ENCODE measurements at regions not wholly inside any gene's neighbourhood (a gene's known extent, or its start where the extent isn't known, plus 50 kb on each side); places are given as distances from the start of the nearest gene placed in this dataset.

GRCh38 chr18:61167902-61168301 is 165.3 kb upstream of the CDH20 start:
- DNase-seq (ENCODE audit: low read depth), result no peak

GRCh38 chr18:61169386-61169785 is 163.8 kb upstream of the CDH20 start:
- no peak for DNase-seq (ENCODE audit: low read depth)

- DNase-seq (ENCODE audit: low read depth), result no peak
Measured at GRCh38 chr18:61172624-61173023, 160.6 kb upstream of the CDH20 start.

- no peak for DNase-seq (ENCODE audit: low read depth)
Measured at GRCh38 chr18:61173554-61173953, 159.7 kb upstream of the CDH20 start.

GRCh38 chr18:61183798-61184197 is 149.4 kb upstream of the CDH20 start:
- DNase-seq (ENCODE audit: low read depth), result no peak

DNA sequence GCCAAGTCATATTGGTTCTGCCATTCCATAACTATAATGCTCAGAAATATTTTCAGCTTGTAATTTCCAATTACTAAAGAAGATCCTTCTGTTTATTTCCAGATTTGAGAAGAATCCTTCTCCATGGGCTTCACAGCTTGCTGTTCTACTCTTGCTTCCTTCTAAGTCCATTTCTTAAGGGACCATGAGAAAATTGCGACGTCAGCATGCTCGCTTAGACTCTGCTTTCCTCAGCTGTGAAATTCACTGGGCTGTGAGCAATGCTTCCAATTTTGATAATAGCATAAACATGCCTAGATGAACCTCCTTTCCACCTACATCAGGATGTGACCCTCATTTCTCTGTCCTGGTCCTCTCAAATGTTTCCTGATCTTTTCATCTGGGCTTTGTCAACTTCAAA is 145.3 kb upstream of the CDH20 start:
- no peak for DNase-seq (ENCODE audit: low read depth)

GRCh38 chr18:61189376-61189775 is 143.9 kb upstream of the CDH20 start:
- no peak for DNase-seq (ENCODE audit: low read depth)

DNA sequence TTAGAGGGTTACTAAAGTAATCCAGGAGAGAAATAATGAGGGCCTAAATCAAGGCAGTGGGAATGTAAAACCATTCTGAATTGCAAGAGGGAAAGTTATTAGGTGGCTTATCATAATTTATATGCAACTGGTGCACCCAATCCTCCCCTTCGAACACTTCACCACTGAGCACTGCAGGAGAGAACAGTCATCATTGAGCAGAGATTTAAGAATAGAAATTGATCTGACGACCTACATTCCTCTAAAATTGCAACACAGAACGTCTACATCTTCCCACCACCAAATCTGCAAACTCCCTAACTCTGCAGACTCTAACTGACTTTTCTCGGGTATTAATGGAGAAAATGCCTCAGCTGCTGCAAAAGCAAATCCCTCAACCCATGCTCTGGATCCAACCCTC is 138.5 kb upstream of the CDH20 start:
- no peak for DNase-seq (ENCODE audit: low read depth)

GRCh38 chr18:61196750-61197149 is 136.5 kb upstream of the CDH20 start:
- DNase-seq (ENCODE audit: low read depth), result no peak

GRCh38 chr18:61198486-61198885 is 134.7 kb upstream of the CDH20 start:
- no peak for DNase-seq (ENCODE audit: low read depth)

GRCh38 chr18:61199171-61199848 is 133.9 kb upstream of the CDH20 start:
- DNase-seq (ENCODE audit: low read depth), result no peak

DNA sequence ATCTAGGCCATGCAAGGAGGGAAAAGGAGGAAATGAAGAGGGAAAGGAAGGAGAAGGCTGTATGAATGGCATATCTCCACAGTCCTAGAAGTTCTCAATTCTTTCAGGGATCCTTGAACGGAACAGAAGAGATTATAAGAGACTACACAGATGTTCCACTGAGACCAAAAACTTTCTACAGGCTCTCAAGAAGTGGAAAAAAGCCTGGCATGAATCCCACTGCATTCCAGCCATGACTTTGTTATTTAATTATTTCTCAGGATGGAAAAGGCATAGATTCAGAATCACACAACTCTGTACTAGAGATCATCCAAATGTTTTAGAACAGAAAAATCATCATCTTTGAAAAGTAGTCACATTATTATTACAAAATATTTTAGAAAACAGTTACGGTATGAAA is 131.7 kb upstream of the CDH20 start:
- DNase-seq (ENCODE audit: low read depth), result no peak

GRCh38 chr18:61203151-61203550 is 130.1 kb upstream of the CDH20 start:
- no peak for DNase-seq (ENCODE audit: low read depth)

- no peak for DNase-seq (ENCODE audit: low read depth)
Measured at GRCh38 chr18:61209801-61210200, 123.4 kb upstream of the CDH20 start.

GRCh38 chr18:61216051-61216450 is 117.2 kb upstream of the CDH20 start:
- no peak for DNase-seq (ENCODE audit: low read depth)

- DNase-seq (ENCODE audit: low read depth), result no peak
Measured at GRCh38 chr18:61222206-61222605, 111.0 kb upstream of the CDH20 start.

GRCh38 chr18:61225336-61225735 is 107.9 kb upstream of the CDH20 start:
- DNase-seq (ENCODE audit: low read depth), result no peak

DNA sequence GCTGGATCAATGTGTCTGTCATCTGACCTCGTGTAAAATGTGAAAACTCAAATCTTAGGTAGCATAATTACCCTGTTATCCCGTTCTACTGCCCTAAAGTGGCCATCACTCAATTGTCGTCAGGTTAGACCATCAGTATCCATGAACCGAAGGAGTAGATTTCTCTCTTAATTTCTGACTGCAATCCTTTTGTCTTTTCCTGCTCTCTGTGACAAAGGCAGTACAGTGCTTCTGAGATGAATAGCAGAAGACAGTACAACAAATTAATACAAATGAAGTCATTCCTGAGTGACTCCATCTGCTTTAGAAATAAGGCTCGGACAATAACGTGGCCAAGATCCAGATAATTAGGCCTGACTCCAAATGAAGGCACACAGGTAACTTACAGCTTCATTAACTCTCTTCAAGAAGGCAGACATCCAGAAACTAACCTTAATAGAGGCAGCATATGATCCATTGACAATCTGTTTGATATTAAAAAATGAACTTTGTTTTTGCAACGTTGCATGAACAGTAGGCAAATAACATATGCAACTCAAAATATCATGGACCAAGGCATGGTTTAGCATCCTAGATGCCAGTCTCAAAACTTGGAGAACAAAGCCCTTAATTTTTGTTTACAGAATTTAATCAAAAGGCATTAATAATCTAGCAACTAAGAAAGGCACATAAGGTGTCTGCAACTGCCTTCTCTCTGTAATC is 96.7 kb upstream of the CDH20 start:
- DNase-seq (ENCODE audit: low read depth), result no peak

DNA sequence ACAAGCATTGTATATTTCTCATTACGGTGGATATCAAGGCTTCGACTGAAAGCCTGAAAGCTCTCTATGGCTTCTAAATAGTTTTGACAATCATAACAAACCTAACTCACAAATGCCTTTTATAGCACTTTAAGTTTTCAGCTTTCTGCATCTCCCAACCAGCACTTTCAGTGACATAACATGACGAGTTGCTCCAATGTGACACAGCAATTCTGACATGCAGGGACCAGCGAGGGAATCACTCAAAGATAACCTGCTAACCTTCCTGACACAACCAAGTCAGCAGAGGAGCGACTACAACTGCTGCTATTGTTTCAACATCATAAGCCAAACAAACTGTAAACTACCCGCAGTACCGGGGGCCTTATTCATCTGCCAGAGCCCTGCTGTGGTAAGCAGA is 95.7 kb upstream of the CDH20 start:
- DNase-seq (ENCODE audit: low read depth), result no peak

- DNase-seq (ENCODE audit: low read depth), result no peak
Measured at GRCh38 chr18:61239051-61239450, 94.2 kb upstream of the CDH20 start.

DNA sequence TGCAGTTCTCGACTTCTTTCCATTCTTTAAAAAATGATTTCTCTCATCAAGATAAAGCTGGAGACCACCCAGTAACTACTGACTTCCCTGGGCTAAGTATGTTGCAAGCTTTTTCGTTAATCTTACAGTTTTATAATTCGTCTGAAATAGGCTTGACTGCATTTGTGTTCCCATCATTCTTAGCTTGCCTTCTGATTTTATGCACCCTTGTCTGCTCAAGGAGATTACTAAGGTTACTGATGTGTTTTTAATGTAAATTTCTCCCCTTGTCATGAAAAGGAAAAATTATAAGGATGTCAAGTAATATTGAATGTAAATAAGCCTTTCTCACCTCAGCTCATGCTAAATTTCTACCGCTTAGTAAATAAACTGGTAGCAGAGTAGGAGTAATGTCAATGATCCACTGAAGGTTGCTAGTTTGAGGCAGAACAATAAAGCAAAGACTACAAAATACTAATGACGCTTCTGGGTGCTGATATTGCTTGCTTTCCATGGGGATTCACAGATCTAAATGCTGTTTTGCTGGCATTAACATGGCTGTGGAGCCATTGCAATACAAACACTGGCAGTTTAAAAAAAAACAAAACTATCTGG is 91.9 kb upstream of the CDH20 start:
- no peak for DNase-seq (ENCODE audit: low read depth)

- no peak for DNase-seq (ENCODE audit: low read depth)
Measured at GRCh38 chr18:61244632-61245031, 88.6 kb upstream of the CDH20 start.

DNA sequence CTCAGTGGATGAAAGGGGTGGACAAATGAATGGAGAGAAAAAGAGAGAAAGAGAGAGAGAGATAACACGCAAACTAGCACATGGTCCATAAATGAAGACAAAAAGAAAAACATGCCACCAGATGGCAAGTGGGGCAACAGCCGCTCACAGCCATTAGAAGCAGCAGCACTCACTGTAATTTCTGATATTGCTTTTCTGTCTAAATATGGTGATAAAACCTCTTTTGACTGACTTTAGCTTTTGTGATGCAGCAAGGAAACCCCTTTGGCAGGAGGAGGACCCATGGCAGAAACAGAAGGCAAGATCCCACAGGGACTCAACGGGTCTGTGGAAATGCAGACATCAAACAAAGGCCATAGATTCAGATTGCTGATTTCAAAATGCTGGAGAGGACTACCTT is 88.0 kb upstream of the CDH20 start:
- DNase-seq (ENCODE audit: low read depth), result no peak

Measured in RPMI7951 (cell line).